GM06990 (cell line): ENCODE measurements at regions not wholly inside any gene's neighbourhood (a gene's known extent, or its start where the extent isn't known, plus 50 kb on each side); places are given as distances from the start of the nearest gene placed in this dataset.

ENCODE experiments used
- DNase-seq: peaks from one replicate; pipeline ENCODE4 v3.0.0-alpha.2; 2011; ENCODE audit not compliant: insufficient read length; ENCODE audit errors: extremely low read depth
- H3K27me3 ChIP-seq: replicated peaks from 2 replicates; pipeline ENCODE4 v1.6.0; 2011; ENCODE audit warnings: low read length; ENCODE audit not compliant: control insufficient read depth, insufficient read depth
- H3K36me3 ChIP-seq: 2 replicates; pipeline ENCODE4 v1.5.1; 2011; ENCODE audit warnings: low read length; ENCODE audit not compliant: control insufficient read depth, insufficient read depth
- H3K4me3 ChIP-seq: replicated peaks from 2 replicates; pipeline ENCODE4 v1.5.1; 2011; ENCODE audit warnings: low read depth, mild to moderate bottlenecking, control low read depth, low read length
- TF ChIP-seq, protein P1 (sequence below): IDR thresholded peaks from 2 replicates; pipeline ENCODE4 v1.5.1; 2011; ENCODE audit warnings: low read length, control low read depth, mild to moderate bottlenecking, inconsistent platforms; ENCODE audit not compliant: insufficient read depth, poor library complexity, severe bottlenecking

DNA sequence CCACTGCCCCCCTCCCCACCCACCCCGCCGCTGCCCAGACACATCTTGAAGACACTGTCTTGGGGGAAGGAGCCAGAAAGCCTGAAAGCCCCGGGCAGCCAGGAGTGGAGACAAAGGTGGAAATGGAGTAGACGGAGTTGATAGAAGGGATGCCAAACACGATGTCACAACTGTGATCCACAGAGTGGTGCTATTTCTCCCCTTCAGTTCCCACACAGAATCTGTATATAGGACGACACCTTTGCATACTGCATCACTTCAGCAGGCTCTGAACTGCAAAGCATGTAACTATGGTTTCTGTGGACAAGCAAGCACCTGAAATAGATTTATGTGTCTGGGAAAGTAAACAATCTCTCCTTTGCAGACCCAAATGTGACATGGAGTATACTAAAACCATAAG lies 56.4 kb upstream of the F13A1 start:
- Histone ChIP-seq H3K27me3 (no peaks in the 10 kb centered on the region), H3K36me3 (no peaks in the 10 kb centered on the region), H3K4me3 (no peak overlapping the region)
- TF ChIP-seq, protein P1, sequence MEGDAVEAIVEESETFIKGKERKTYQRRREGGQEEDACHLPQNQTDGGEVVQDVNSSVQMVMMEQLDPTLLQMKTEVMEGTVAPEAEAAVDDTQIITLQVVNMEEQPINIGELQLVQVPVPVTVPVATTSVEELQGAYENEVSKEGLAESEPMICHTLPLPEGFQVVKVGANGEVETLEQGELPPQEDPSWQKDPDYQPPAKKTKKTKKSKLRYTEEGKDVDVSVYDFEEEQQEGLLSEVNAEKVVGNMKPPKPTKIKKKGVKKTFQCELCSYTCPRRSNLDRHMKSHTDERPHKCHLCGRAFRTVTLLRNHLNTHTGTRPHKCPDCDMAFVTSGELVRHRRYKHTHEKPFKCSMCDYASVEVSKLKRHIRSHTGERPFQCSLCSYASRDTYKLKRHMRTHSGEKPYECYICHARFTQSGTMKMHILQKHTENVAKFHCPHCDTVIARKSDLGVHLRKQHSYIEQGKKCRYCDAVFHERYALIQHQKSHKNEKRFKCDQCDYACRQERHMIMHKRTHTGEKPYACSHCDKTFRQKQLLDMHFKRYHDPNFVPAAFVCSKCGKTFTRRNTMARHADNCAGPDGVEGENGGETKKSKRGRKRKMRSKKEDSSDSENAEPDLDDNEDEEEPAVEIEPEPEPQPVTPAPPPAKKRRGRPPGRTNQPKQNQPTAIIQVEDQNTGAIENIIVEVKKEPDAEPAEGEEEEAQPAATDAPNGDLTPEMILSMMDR = no peak
- DNase-seq = no peak

DNA sequence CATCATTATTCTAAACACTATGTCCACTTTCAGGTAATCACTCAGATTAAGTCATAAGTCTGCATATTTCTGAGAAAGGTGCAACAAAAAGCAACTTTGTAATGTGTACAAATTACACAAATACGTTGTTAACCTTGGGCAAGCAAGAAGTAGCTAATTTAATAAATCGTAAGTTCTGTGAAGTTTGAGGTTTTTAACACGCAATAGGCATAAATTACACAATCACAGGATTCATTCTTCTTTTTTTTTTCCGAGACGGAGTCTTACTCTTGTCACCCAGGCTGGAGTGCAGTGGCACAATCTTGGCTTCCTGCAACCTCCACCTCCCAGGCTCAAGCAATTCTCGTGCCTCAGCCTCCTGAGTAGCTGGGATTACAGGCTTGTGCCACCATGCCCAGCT lies 57.2 kb upstream of the F13A1 start:
- Histone ChIP-seq H3K4me3 (no peak overlapping the region), H3K27me3 (no peaks in the 10 kb centered on the region), H3K36me3 (no peaks in the 10 kb centered on the region)
- TF ChIP-seq, protein P1 = no peak
- DNase-seq = no peak

DNA sequence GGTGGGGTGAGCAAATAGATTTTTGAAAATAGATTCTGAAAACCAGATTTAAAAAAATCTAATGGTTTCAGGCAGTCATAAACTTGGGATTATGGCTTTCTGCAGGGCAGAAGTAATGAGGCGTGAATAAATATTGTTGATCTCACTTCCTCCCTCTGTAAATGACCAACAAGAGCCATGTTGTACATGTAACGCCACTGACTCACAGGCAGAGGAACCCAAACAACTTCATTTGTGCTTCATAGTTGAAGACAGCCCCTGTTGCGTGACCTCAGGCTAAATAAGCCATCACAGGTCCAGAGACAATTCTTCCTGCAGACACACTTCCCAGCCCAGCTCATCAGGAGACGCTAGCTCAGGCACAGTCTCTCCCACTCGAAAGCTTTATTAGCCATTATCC lies 59.1 kb upstream of the F13A1 start:
- DNase-seq = no peak
- Histone ChIP-seq H3K36me3 (no peaks in the 10 kb centered on the region), H3K27me3 (no peaks in the 10 kb centered on the region), H3K4me3 (no peak overlapping the region)
- TF ChIP-seq, protein P1 = no peak

DNA sequence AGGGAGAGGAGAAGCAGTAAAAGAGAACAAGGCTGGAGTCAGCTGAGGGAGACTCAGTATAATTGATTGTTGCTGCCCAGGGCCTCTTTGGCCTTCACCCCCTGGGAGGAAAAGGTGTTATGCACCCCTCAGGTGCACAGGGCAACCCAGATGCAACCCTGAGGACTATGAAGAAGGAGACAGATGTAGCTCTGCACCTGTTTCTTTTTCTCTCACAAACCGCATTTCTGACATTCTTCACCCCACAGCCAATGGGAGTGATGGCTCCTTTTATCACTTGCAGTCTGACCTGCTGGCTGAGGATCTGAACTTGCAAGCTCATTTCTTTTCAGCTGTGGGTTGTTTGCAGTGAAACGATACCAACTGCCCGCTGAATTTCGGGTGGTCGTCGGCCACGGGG lies 64.1 kb upstream of the F13A1 start:
- DNase-seq = no peak
- TF ChIP-seq, protein P1 = no peak

DNA sequence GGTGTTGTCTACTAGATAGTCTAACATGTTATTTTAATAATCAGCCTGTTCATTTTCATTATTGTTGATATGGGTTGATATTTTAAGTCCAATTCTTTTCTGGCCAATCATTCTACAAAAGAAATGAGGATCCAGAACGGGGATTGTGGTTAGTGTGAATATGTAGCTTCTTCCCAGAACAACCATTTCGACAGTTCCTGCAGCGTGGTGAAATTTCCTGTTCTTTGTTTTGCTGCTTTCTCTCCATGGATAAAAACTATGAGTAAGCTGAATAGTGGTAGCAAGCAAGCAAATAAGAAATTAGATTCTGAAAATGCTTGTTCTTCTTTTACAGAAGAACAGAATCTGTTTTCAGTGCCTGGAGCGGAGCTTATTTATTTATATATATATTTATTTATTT lies 65.5 kb upstream of the F13A1 start:
- no peaks in the 10 kb centered on the region for H3K36me3 ChIP-seq
- TF ChIP-seq, protein P1 = no peak
- DNase-seq = no peak

More for the DNA sequence above, 64.1 kb upstream of the F13A1 start:
- Histone ChIP-seq H3K36me3 (no peaks in the 10 kb centered on the region), H3K27me3 (no peaks in the 10 kb centered on the region), H3K4me3 (no peak overlapping the region)

More for the DNA sequence above, 65.5 kb upstream of the F13A1 start:
- H3K27me3 ChIP-seq = no peaks in the 10 kb centered on the region
- no peak overlapping the region for H3K4me3 ChIP-seq
